GM12874 (cell line): ENCODE measurements at regions not wholly inside any gene's neighbourhood (a gene's known extent, or its start where the extent isn't known, plus 50 kb on each side); places are given as distances from the start of the nearest gene placed in this dataset.
A peak's percentile ranks its signal among the peaks of the same experiment; 100 is the strongest.

ENCODE experiments used
- CTCF ChIP-seq: IDR thresholded peaks from 2 replicates; pipeline ENCODE4 v1.5.1; 2011; ENCODE audit warnings: low read depth, mild to moderate bottlenecking, control low read depth, low read length, moderate library complexity; ENCODE audit not compliant: insufficient read depth

- no peak for TF ChIP-seq CTCF
Observed at GRCh38 chr5:42951293-42951840, 88.8 kb downstream of the ANXA2R start.

- no peak for TF ChIP-seq CTCF
Observed at GRCh38 chr5:42950456-42951292, 89.4 kb downstream of the ANXA2R start.

- TF ChIP-seq CTCF = no peak
Observed at GRCh38 chr5:42950116-42950455, 90.0 kb downstream of the ANXA2R start.

GRCh38 chr5:42949348-42950115 lies 90.6 kb downstream of the ANXA2R start:
- peak; percentile 63 for TF ChIP-seq CTCF

- TF ChIP-seq CTCF = no peak
Observed at GRCh38 chr5:42948961-42949347, 91.2 kb downstream of the ANXA2R start.

GRCh38 chr5:42944989-42945388 lies 95.1 kb downstream of the ANXA2R start:
- no peak for TF ChIP-seq CTCF

- no peak for TF ChIP-seq CTCF
Observed at GRCh38 chr5:42943931-42944631, 96.0 kb downstream of the ANXA2R start.
